WTC11 (cell line): ENCODE measurements at regions not wholly inside any gene's neighbourhood (a gene's known extent, or its start where the extent isn't known, plus 50 kb on each side); places are given as distances from the start of the nearest gene placed in this dataset.

Experiments
- ATAC-seq: fragments of 200-7000 bp; cut with Tn5 transposase; 2 replicates; pipeline ENCODE4 v1.10.0; 2021; ENCODE audit warnings: mild to moderate bottlenecking, moderate library complexity
- CTCF ChIA-PET: fragments of 300-600 bp; sonication (Branson Sonifier 250); formaldehyde crosslinking; loops from one replicate; lab custom pipeline; 2021; ENCODE audit warnings: antibody characterized with exemption; lab: Charles Lee
- POLR2A ChIA-PET: fragments of 350-600 bp; sonication (Branson Sonifier 250); formaldehyde crosslinking; loops from one replicate; lab custom pipeline; 2021; ENCODE audit warnings: antibody characterized with exemption; lab: Charles Lee
- DNase-seq: peaks from one replicate; pipeline ENCODE4 v3.0.0; 2021; ENCODE audit warnings: low spot score
- H3K27ac Mint-ChIP-seq: 2 replicates; pipeline ENCODE4 v1.8.0; 2021; ENCODE audit warnings: mixed read lengths
- H3K27me3 Mint-ChIP-seq: 2 replicates; pipeline ENCODE4 v1.8.0; 2021; ENCODE audit warnings: low read depth, mild to moderate bottlenecking, moderate library complexity, mixed read lengths
- H3K36me3 Mint-ChIP-seq: 2 replicates; pipeline ENCODE4 v1.8.0; 2021; ENCODE audit warnings: mixed read lengths
- H3K4me1 Mint-ChIP-seq: 2 replicates; pipeline ENCODE4 v1.8.0; 2022; ENCODE audit warnings: mixed read lengths
- H3K4me3 Mint-ChIP-seq: 2 replicates; pipeline ENCODE4 v1.8.0; 2021; ENCODE audit warnings: mild to moderate bottlenecking, moderate library complexity, mixed read lengths
- H3K9me3 Mint-ChIP-seq: 2 replicates; pipeline ENCODE4 v1.8.0; 2021; ENCODE audit warnings: mixed read lengths
- ARID4B ChIP-seq: sonication (generic); formaldehyde crosslinking; IDR thresholded peaks from 2 replicates; pipeline ENCODE4 v1.8.0; 2023; ENCODE audit warnings: missing genetic modification reagents, mild to moderate bottlenecking, borderline replicate concordance
- CBFB ChIP-seq: sonication (generic); formaldehyde crosslinking; IDR thresholded peaks from 2 replicates; pipeline ENCODE4 v1.8.1; 2022; ENCODE audit warnings: mild to moderate bottlenecking, low read depth, missing genetic modification reagents
- CDX4 ChIP-seq: fragments of 250-450 bp; sonication (Bioruptor Pico); IDR thresholded peaks from 2 replicates; pipeline ENCODE4 v1.9.0; 2021; ENCODE audit warnings: moderate library complexity, mild to moderate bottlenecking, inconsistent platforms, borderline replicate concordance
- E2F5 ChIP-seq: sonication (generic); formaldehyde crosslinking; IDR thresholded peaks from 2 replicates; pipeline ENCODE4 v1.8.1; 2022; ENCODE audit warnings: mild to moderate bottlenecking, moderate library complexity, missing genetic modification reagents
- FOXP4 ChIP-seq: sonication (generic); formaldehyde crosslinking; IDR thresholded peaks from 2 replicates; pipeline ENCODE4 v1.8.0; 2022; ENCODE audit warnings: mild to moderate bottlenecking, missing genetic modification reagents
- HMGA2 ChIP-seq: fragments of 250-450 bp; sonication (Bioruptor Pico); IDR thresholded peaks from 2 replicates; pipeline ENCODE4 v1.4.0; 2021; ENCODE audit warnings: mild to moderate bottlenecking, moderate library complexity
- IRF2 ChIP-seq: sonication (generic); formaldehyde crosslinking; IDR thresholded peaks from 2 replicates; pipeline ENCODE4 v1.8.0; 2022; ENCODE audit warnings: low read depth, missing genetic modification reagents, borderline replicate concordance
- KAT7 ChIP-seq: sonication (generic); formaldehyde crosslinking; IDR thresholded peaks from 2 replicates; pipeline ENCODE4 v1.8.1; 2023; ENCODE audit warnings: missing genetic modification reagents, mild to moderate bottlenecking, borderline replicate concordance
- MAX ChIP-seq: sonication (generic); formaldehyde crosslinking; IDR thresholded peaks from 2 replicates; pipeline ENCODE4 v1.8.0; 2022; ENCODE audit warnings: mild to moderate bottlenecking, missing genetic modification reagents
- NFE2L1 ChIP-seq: sonication (generic); formaldehyde crosslinking; IDR thresholded peaks from 2 replicates; pipeline ENCODE4 v1.8.1; 2023; ENCODE audit warnings: missing genetic modification reagents
- NR3C1 ChIP-seq: sonication (generic); formaldehyde crosslinking; conservative IDR thresholded peaks from 2 replicates; pipeline ENCODE4 v1.8.1; 2023; ENCODE audit warnings: low read depth, mild to moderate bottlenecking, missing genetic modification reagents
- PRRX2 ChIP-seq: fragments of 250-450 bp; sonication (Bioruptor Pico); IDR thresholded peaks from 2 replicates; pipeline ENCODE4 v1.8.0; 2021; ENCODE audit warnings: mild to moderate bottlenecking
- RORB ChIP-seq: fragments of 250-450 bp; sonication (Bioruptor Pico); IDR thresholded peaks from 2 replicates; pipeline ENCODE4 v1.9.0; 2021; ENCODE audit warnings: mild to moderate bottlenecking
- SMAD3 ChIP-seq: sonication (generic); formaldehyde crosslinking; IDR thresholded peaks from 2 replicates; pipeline ENCODE4 v1.8.0; 2022; ENCODE audit warnings: missing genetic modification reagents, mild to moderate bottlenecking, borderline replicate concordance
- SOX15 ChIP-seq: fragments of 250-450 bp; sonication (Bioruptor Pico); IDR thresholded peaks from 2 replicates; pipeline ENCODE4 v1.9.0; 2021; ENCODE audit warnings: mild to moderate bottlenecking
- TEAD4 ChIP-seq: sonication (generic); formaldehyde crosslinking; IDR thresholded peaks from 2 replicates; pipeline ENCODE4 v1.8.0; 2022; ENCODE audit warnings: mild to moderate bottlenecking, missing genetic modification reagents
- ZBTB21 ChIP-seq: sonication (generic); formaldehyde crosslinking; IDR thresholded peaks from 2 replicates; pipeline ENCODE4 v1.8.1; 2023; ENCODE audit warnings: mild to moderate bottlenecking, missing genetic modification reagents, borderline replicate concordance
- ZNF232 ChIP-seq: sonication (generic); formaldehyde crosslinking; IDR thresholded peaks from 2 replicates; pipeline ENCODE4 v1.8.0; 2022; ENCODE audit warnings: mild to moderate bottlenecking, missing genetic modification reagents
- ZNF263 ChIP-seq: sonication (generic); formaldehyde crosslinking; IDR thresholded peaks from 2 replicates; pipeline ENCODE4 v1.8.1; 2022; ENCODE audit warnings: low read depth, mild to moderate bottlenecking, moderate library complexity, missing genetic modification reagents
- TF ChIP-seq, protein P1 (sequence below): sonication (generic); formaldehyde crosslinking; IDR thresholded peaks from 2 replicates; pipeline ENCODE4 v1.8.0; 2022; ENCODE audit warnings: mild to moderate bottlenecking, missing genetic modification reagents
- TF ChIP-seq, protein P2 (sequence below): sonication (generic); formaldehyde crosslinking; IDR thresholded peaks from 2 replicates; pipeline ENCODE4 v1.8.1; 2023; ENCODE audit warnings: mild to moderate bottlenecking, missing genetic modification reagents, moderate library complexity
- TF ChIP-seq, protein P3 (sequence below): sonication (generic); formaldehyde crosslinking; conservative IDR thresholded peaks from 2 replicates; pipeline ENCODE4 v1.8.1; 2022; ENCODE audit warnings: mild to moderate bottlenecking, missing genetic modification reagents
- TF ChIP-seq, protein P4 (sequence below): sonication (generic); formaldehyde crosslinking; IDR thresholded peaks from 2 replicates; pipeline ENCODE4 v1.8.0; 2022; ENCODE audit warnings: mild to moderate bottlenecking, missing genetic modification reagents

- Mint-ChIP-seq H3K4me3 (no peak overlapping the region), H3K9me3 (peaks cover 21% of the 10 kb centered on the region), H3K36me3 (peaks cover 15% of the 10 kb centered on the region), H3K27me3 (no peaks in the 10 kb centered on the region), H3K27ac (no peak overlapping the region), H3K4me1 (peaks cover 23% of the 10 kb centered on the region)
- DNase-seq = no peak
- no peak for ATAC-seq
- POLR2A ChIA-PET = no interaction called here
- CTCF ChIA-PET = no interaction called here
- TF ChIP-seq SOX15 (CRISPR knock-in tag) (no peak), ARID4B (CRISPR knock-in tag) (no peak), RORB (CRISPR knock-in tag) (no peak), SMAD3 (CRISPR knock-in tag) (no peak), TEAD4 (CRISPR knock-in tag) (no peak), NR3C1 (CRISPR knock-in tag) (no peak), NFE2L1 (CRISPR knock-in tag) (no peak), MAX (CRISPR knock-in tag) (no peak), HMGA2 (no peak), ZNF263 (CRISPR knock-in tag) (no peak), KAT7 (CRISPR knock-in tag) (no peak), CDX4 (CRISPR knock-in tag) (no peak), IRF2 (CRISPR knock-in tag) (no peak)
- TF ChIP-seq, protein P1, sequence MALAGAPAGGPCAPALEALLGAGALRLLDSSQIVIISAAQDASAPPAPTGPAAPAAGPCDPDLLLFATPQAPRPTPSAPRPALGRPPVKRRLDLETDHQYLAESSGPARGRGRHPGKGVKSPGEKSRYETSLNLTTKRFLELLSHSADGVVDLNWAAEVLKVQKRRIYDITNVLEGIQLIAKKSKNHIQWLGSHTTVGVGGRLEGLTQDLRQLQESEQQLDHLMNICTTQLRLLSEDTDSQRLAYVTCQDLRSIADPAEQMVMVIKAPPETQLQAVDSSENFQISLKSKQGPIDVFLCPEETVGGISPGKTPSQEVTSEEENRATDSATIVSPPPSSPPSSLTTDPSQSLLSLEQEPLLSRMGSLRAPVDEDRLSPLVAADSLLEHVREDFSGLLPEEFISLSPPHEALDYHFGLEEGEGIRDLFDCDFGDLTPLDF (CRISPR knock-in tag) = no peak
- TF ChIP-seq, protein P2, sequence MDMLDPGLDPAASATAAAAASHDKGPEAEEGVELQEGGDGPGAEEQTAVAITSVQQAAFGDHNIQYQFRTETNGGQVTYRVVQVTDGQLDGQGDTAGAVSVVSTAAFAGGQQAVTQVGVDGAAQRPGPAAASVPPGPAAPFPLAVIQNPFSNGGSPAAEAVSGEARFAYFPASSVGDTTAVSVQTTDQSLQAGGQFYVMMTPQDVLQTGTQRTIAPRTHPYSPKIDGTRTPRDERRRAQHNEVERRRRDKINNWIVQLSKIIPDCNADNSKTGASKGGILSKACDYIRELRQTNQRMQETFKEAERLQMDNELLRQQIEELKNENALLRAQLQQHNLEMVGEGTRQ (CRISPR knock-in tag) = no peak
Measured at GRCh38 chr12:77494296-77494695, 336.4 kb upstream of the NAV3 start.

DNA sequence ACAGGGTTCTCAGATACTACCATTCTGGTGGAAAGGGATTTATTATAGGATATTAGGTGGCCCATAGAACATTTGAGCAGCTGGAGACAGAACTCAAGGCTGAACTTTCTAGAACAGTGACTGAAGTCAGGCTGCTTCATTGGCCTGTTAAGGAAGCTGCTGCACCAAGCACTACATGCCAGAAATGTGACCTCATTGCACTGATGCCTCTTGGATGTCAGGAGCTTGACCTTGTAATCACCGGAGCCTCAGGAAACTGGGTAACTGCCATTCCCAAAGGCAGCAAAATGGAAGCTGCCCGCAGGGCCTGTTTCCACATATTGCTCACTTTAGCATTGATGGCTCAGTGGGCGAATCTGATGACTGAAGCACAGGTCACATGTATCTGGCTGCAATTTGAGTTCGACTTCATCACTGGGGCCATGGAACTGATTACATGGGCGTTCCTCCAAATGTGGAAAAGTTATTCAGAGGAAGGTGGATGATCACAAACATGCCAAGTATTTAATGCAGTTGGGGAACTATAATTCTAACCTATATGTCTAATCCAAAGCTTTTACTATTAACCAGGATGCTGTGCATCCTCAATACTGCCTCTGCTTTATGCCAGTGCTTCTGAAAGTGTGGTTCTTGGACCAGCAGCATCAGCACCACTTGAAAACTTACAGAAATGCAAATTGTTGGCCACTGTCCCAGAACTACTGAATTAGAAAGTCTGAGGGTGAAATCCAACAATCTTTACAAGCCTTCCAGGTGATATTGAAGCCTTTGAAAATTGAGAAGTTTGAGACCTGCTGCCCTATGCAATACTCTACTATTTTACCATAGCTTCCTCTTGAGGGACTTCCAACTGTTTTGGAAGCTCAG is 337.2 kb upstream of the NAV3 start:
- CTCF ChIA-PET = no interaction called here
- H3K27me3 Mint-ChIP-seq = no peaks in the 10 kb centered on the region
- no peak overlapping the region for H3K27ac Mint-ChIP-seq
- H3K4me3 Mint-ChIP-seq = no peak overlapping the region
- ATAC-seq (no peak), DNase-seq (no peak)
- POLR2A ChIA-PET = no interaction called here
- peaks cover 26% of the 10 kb centered on the region for H3K4me1 Mint-ChIP-seq
- H3K9me3 Mint-ChIP-seq = peaks cover 21% of the 10 kb centered on the region
- H3K36me3 Mint-ChIP-seq = peaks cover 15% of the 10 kb centered on the region
- TF ChIP-seq PRRX2 (CRISPR knock-in tag) = no peak
- no peak for TF ChIP-seq FOXP4 (CRISPR knock-in tag)
- no peak for TF ChIP-seq E2F5 (CRISPR knock-in tag)
- no peak for TF ChIP-seq ZBTB21 (CRISPR knock-in tag)
- no peak for TF ChIP-seq CBFB (CRISPR knock-in tag)
- TF ChIP-seq, protein P3, sequence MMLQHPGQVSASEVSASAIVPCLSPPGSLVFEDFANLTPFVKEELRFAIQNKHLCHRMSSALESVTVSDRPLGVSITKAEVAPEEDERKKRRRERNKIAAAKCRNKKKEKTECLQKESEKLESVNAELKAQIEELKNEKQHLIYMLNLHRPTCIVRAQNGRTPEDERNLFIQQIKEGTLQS (CRISPR knock-in tag) = no peak
- TF ChIP-seq HMGA2 = no peak
- no peak for TF ChIP-seq ZNF232 (CRISPR knock-in tag)
- TF ChIP-seq, protein P4, sequence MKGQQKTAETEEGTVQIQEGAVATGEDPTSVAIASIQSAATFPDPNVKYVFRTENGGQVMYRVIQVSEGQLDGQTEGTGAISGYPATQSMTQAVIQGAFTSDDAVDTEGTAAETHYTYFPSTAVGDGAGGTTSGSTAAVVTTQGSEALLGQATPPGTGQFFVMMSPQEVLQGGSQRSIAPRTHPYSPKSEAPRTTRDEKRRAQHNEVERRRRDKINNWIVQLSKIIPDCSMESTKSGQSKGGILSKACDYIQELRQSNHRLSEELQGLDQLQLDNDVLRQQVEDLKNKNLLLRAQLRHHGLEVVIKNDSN = no peak
